PC-9 (cell line): ENCODE measurements at regions not wholly inside any gene's neighbourhood (a gene's known extent, or its start where the extent isn't known, plus 50 kb on each side); places are given as distances from the start of the nearest gene placed in this dataset.
A peak's percentile ranks its signal among the peaks of the same experiment; 100 is the strongest.
"Not testable (repeated sequence)": the region's sequence is repeated elsewhere in the genome, so short reads cannot be mapped to it uniquely, and the experiment has no call there.

Experiments used
- BruUV-seq: library from RNA; stranded (reverse); fragments of 400-500 nt; replicated peaks from 2 replicates; lab custom pipeline; 2021; lab: Mats Ljungman, UMichigan
- CTCF ChIA-PET: fragments of 300-600 bp; sonication (Branson Sonifier 250); formaldehyde crosslinking; loops from one replicate; lab custom pipeline; 2022; ENCODE audit warnings: antibody characterized with exemption; lab: Charles Lee
- POLR2A ChIA-PET: fragments of 300-600 bp; sonication (Branson Sonifier 250); formaldehyde crosslinking; loops from one replicate; lab custom pipeline; 2022; ENCODE audit warnings: antibody characterized with exemption; ENCODE audit not compliant: unreplicated experiment; lab: Charles Lee
- DNase-seq, 2 experiments: peaks; one replicate each; pipeline versions ENCODE4 v3.0.0 to v3.0.0-alpha.2; 2015 to 2022; ENCODE audit warnings: mixed read lengths in 1 of 2
- H2AFZ ChIP-seq: fragments of 200-600 bp; sonication (generic); 2 replicates; pipeline ENCODE4 v1.8.1; 2017; ENCODE audit warnings: antibody characterized with exemption
- H3F3A ChIP-seq: fragments of 200-600 bp; sonication (generic); 2 replicates; pipeline ENCODE4 v1.8.1; 2017; ENCODE audit warnings: antibody characterized with exemption, mild to moderate bottlenecking, low read depth; ENCODE audit not compliant: insufficient read depth
- H3K27ac ChIP-seq: fragments of 200-600 bp; sonication (generic); 2 replicates; pipeline ENCODE4 v1.6.1; 2016; ENCODE audit warnings: mixed run types
- H3K27me3 ChIP-seq: fragments of 200-600 bp; sonication (generic); 2 replicates; pipeline ENCODE4 v1.6.1; 2016; ENCODE audit warnings: low read depth, mixed run types; ENCODE audit not compliant: insufficient read depth
- H3K36me3 ChIP-seq: fragments of 200-600 bp; sonication (generic); 2 replicates; pipeline ENCODE4 v1.6.1; 2016; ENCODE audit warnings: low read depth, mixed run types
- H3K4me1 ChIP-seq: fragments of 200-600 bp; sonication (generic); replicated peaks from 2 replicates; pipeline ENCODE4 v1.6.1; 2016; ENCODE audit warnings: mixed run types; ENCODE audit not compliant: insufficient read depth
- H3K4me2 ChIP-seq: fragments of 200-600 bp; sonication (generic); 2 replicates; pipeline ENCODE4 v1.6.1; 2017; ENCODE audit warnings: mixed run types
- H3K4me3 ChIP-seq: fragments of 200-600 bp; sonication (generic); 2 replicates; pipeline ENCODE4 v1.6.1; 2016; ENCODE audit warnings: mixed run types
- H3K79me2 ChIP-seq: fragments of 200-600 bp; sonication (generic); 2 replicates; pipeline ENCODE4 v1.6.1; 2017; ENCODE audit warnings: low read depth, mixed run types
- H3K9me2 ChIP-seq: fragments of 200-600 bp; sonication (generic); 2 replicates; pipeline ENCODE4 v1.8.1; 2017; ENCODE audit warnings: mild to moderate bottlenecking; ENCODE audit not compliant: insufficient read depth
- H3K9me3 ChIP-seq: fragments of 200-600 bp; sonication (generic); 2 replicates; pipeline ENCODE4 v1.8.1; 2016; ENCODE audit warnings: low read depth; ENCODE audit not compliant: insufficient read depth
- H4K20me1 ChIP-seq: fragments of 200-600 bp; sonication (generic); 2 replicates; pipeline ENCODE4 v1.8.1; 2017; ENCODE audit not compliant: insufficient read depth
- EZH2 ChIP-seq: fragments of 200-600 bp; sonication (generic); IDR thresholded peaks from 2 replicates; pipeline ENCODE4 v1.8.0; 2017; ENCODE audit warnings: antibody characterized with exemption, low read depth
- intact Hi-C: fragments of 100-400 bp; cut with micrococcal nuclease; formaldehyde crosslinking; loops from one replicate; pipeline ENCODE4 v1.10.0; 2022; ENCODE audit not compliant: unreplicated experiment
- TF ChIP-seq, protein P1 (sequence below): fragments of 200-600 bp; sonication (generic); conservative IDR thresholded peaks from 2 replicates; pipeline ENCODE4 v1.6.1; 2017; ENCODE audit warnings: mixed run types, antibody characterized with exemption, mild to moderate bottlenecking, moderate library complexity

DNA sequence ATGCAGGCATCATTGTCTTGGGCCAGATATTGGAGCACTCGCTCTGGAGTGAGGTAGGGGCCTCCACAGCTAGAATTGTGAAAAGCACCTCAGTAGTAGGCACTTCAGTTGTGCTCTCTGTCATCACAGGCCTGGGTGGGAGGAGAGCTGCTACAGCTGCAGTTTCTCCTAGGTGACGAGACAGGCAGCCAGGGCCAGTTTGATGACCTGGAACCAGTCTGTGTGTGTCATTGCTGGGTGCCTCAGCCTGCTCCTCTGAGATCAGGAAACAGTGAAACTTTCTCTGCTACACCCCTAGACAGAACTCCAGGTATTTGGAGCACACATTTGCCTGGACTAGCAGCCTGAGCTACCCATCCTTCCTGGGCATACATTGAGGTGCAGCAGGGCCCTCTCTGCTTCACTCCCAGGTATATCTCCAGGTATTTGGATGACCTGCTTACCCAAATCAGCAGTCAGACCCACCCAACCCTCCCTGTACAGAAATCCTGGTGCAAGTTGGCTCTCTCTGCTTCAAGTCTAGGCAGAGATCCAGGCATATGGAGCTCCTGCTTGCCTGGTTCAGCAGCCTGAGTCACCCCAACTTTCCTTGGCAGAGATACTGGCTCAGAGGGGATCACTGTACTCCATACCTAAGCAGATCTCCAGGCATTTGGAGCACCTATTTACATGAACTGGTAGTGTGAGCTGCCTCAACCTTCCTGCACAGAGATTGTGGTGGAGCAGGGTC is 54.3 kb upstream of the SGO1 start:
- Histone ChIP-seq H3K27ac (no peak overlapping the region), H3K27me3 (no peaks in the 10 kb centered on the region), H3K4me2 (no peak overlapping the region), H3K4me1 (no peaks in the 10 kb centered on the region), H2AFZ (no peak overlapping the region), H3K36me3 (no peaks in the 10 kb centered on the region), H3K4me3 (no peak overlapping the region), H3K9me3 (no peaks in the 10 kb centered on the region; the same call in 1 of the 2 replicates), H3K9me2 (no peaks in the 10 kb centered on the region), H3F3A (no peaks in the 10 kb centered on the region), H3K79me2 (no peaks in the 10 kb centered on the region), H4K20me1 (no peaks in the 10 kb centered on the region)
- intact Hi-C loops: no loop called here
- no TSS peak for BruUV-seq
- CTCF ChIA-PET: no interaction called here
- TF ChIP-seq EZH2: no peak
- TF ChIP-seq, protein P1, sequence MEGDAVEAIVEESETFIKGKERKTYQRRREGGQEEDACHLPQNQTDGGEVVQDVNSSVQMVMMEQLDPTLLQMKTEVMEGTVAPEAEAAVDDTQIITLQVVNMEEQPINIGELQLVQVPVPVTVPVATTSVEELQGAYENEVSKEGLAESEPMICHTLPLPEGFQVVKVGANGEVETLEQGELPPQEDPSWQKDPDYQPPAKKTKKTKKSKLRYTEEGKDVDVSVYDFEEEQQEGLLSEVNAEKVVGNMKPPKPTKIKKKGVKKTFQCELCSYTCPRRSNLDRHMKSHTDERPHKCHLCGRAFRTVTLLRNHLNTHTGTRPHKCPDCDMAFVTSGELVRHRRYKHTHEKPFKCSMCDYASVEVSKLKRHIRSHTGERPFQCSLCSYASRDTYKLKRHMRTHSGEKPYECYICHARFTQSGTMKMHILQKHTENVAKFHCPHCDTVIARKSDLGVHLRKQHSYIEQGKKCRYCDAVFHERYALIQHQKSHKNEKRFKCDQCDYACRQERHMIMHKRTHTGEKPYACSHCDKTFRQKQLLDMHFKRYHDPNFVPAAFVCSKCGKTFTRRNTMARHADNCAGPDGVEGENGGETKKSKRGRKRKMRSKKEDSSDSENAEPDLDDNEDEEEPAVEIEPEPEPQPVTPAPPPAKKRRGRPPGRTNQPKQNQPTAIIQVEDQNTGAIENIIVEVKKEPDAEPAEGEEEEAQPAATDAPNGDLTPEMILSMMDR: no peak
- no peak for DNase-seq
- POLR2A ChIA-PET: interaction anchor here (0.5 to 1.1 kb wide), 2 partner anchors 47 to 86 kb away, joined by 4 read pairs; no protein-coding TSS in a partner anchor

DNA sequence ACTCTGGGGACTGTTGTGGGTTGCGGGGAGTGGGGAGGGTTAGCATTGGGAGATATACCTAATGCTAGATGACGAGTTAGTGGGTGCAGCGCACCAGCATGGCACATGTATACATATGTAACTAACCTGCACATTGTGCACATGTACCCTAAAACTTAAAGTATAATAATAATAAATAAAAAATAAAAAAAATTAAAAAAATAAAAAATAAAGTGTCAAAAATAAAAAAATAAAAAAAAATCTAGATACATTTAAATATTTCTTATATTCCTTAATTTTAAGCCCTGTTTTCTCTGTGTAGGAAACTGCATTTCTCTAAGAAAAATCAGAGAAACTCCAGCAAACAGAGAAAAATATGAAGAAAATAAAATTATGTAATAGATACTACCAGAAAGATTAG is 52.2 kb upstream of the SGO1 start:
- H3K27ac ChIP-seq, H2AFZ ChIP-seq, H4K20me1 ChIP-seq, POLR2A ChIA-PET, H3K4me1 ChIP-seq, BruUV-seq, CTCF ChIA-PET, DNase-seq, H3K4me3 ChIP-seq, H3K4me2 ChIP-seq, H3K36me3 ChIP-seq, H3K9me3 ChIP-seq, H3K9me2 ChIP-seq, H3K27me3 ChIP-seq, H3F3A ChIP-seq, H3K79me2 ChIP-seq, intact Hi-C loops: not testable (repeated sequence)

DNA sequence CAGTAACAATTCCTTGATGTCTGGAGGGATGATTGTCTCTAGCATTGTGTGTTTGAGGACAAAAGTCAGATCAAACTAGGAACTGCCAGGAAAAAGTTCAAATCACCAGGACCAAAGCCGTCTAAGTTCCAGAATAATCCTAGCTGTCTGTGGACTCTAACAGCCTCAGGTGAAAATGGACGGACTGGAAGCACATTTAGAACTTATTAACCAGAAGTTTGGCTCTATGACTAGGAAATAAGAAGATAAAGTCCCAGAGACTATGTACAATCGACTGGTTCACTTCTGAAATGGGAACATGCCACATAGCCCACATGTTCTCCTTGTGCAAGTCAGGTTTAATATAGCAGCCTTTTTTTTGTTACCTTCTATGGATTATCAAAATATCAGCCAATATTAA is 50.6 kb upstream of the SGO1 start:
- CTCF ChIA-PET: no interaction called here

More for the DNA sequence above, 50.6 kb upstream of the SGO1 start:
- DNase-seq: no peak
- H3K27me3 ChIP-seq: no peaks in the 10 kb centered on the region
- H3F3A ChIP-seq: no peaks in the 10 kb centered on the region
- H3K36me3 ChIP-seq: no peaks in the 10 kb centered on the region
- POLR2A ChIA-PET: no interaction called here
- intact Hi-C loops: no loop called here
- no peaks in the 10 kb centered on the region; the same call in 1 of the 2 replicates for H3K9me3 ChIP-seq
- no peaks in the 10 kb centered on the region for H3K9me2 ChIP-seq
- no peaks in the 10 kb centered on the region for H3K4me1 ChIP-seq
- H3K27ac ChIP-seq: no peak overlapping the region
- H3K4me2 ChIP-seq: no peak overlapping the region
- TF ChIP-seq, protein P1: no peak
- no peak for TF ChIP-seq EZH2
- H3K4me3 ChIP-seq: no peak overlapping the region
- no peaks in the 10 kb centered on the region for H4K20me1 ChIP-seq
- H2AFZ ChIP-seq: 0 out of 2 replicates have a peak overlapping the region, but pooled peaks have one; percentile 30
- H3K79me2 ChIP-seq: no peaks in the 10 kb centered on the region
- no TSS peak for BruUV-seq
